NCI-H510A treated with DMSO at 0.1 percent for 48 hours (cell line): ENCODE measurements at regions not wholly inside any gene's neighbourhood (a gene's known extent, or its start where the extent isn't known, plus 50 kb on each side); places are given as distances from the start of the nearest gene placed in this dataset.

Experiments used
- DNase-seq: peaks from one replicate; lab custom pipeline; 2025; lab: John Stamatoyannopoulos, UW

GRCh38 chr3:194084284-194084683 lies 51.7 kb upstream of the HES1 start:
- no peak for DNase-seq
